Loucy (cell line): ENCODE measurements at regions not wholly inside any gene's neighbourhood (a gene's known extent, or its start where the extent isn't known, plus 50 kb on each side); places are given as distances from the start of the nearest gene placed in this dataset.

Experiments
- CTCF ChIP-seq: fragments of 200-600 bp; sonication (generic); conservative IDR thresholded peaks from 2 replicates; pipeline ENCODE4 v1.5.1; 2014; ENCODE audit warnings: mild to moderate bottlenecking, antibody characterized with exemption, low read length
- EZH2phosphoT487 ChIP-seq: fragments of 200-600 bp; IDR thresholded peaks from 2 replicates; pipeline ENCODE4 v1.6.1; 2018; ENCODE audit warnings: antibody characterized with exemption, mild to moderate bottlenecking, moderate library complexity, borderline replicate concordance

GRCh38 chr3:104106276-104106675, 1260.4 kb upstream of the ALCAM start:
- TF ChIP-seq CTCF (no peak), EZH2phosphoT487 (no peak)
